GM19452 (cell line): ENCODE measurements at regions not wholly inside any gene's neighbourhood (a gene's known extent, or its start where the extent isn't known, plus 50 kb on each side); places are given as distances from the start of the nearest gene placed in this dataset.

ENCODE experiments used
- ATAC-seq: cut with Tn5 transposase; IDR thresholded peaks from one replicate; pipeline ENCODE4 v1.9.1; 2021; ENCODE audit not compliant: unreplicated experiment

DNA sequence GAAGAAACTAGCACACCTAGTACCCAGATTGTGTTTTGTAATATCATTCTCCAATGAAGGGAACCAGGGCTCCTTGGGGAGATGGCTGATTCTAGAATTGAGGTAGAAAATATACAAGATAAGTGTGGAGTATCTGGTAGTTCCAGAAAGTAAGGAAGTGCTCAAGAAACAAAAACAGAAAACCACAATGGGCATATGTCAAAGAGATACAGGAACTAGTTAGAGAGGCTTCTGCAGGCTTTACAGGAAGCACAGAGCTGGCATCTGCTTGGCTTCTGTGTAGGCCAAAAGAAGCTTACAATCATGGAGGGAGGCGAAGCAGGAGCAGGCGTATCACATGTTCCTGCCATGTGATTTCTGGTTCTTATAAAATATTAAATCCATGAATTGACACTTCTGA lies 105.7 kb upstream of the TMEM161B start:
- ATAC-seq = no peak

DNA sequence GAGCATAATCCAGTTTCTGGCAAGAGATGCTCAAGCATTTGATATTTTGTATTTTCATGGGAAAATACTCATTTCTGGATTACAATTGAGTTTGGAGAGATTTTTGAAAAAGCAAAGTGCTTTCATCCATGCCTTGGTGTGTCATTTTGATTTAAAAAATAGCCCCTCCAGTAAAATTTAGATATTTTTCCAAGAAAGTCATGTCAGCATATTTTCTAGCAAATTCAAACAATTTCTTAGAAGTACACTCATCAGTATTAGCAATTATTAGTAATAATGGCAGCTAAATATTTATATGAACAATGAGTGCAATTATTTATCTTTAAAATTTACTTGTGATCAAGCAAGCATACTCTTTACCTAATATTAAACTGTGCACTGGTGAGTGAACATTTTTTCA lies 102.2 kb upstream of the TMEM161B start:
- no peak for ATAC-seq

DNA sequence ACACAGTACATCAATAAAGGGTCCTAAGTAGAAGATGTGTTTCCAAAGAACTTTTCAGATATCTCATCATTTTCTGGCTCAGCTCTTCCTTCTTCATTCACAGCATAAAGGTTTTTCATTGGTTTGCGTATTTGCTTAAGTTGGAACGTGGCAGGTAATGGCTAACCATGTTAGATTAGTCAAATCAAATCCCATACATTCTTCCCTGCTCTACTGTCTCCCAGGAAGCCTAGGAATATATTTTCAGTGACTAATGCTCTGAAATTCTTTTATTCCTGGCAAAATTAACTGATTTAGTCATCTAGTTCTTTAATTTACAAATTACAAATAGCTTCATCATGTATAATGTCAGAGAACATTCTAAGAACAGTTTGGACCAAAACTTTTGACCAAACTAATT lies 99.6 kb upstream of the TMEM161B start:
- ATAC-seq = no peak

DNA sequence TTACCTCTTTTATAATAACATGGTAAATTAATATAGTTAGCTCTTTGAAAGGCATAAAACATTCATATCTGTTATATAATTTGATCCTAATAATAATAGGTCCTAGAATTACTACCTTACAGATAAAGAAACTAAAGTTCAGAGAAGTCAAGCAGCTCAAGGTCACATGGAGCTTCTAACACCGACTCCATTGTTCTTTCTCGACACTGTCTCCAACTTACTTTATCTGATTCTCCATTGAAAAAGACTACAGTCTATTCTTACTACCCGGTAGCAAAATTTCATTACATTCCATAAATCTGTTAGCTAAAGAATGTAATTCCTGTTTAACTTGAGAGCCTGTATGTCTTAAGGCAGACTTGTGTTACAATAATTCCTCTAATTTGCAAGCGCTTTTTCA lies 96.3 kb upstream of the TMEM161B start:
- ATAC-seq = no peak

DNA sequence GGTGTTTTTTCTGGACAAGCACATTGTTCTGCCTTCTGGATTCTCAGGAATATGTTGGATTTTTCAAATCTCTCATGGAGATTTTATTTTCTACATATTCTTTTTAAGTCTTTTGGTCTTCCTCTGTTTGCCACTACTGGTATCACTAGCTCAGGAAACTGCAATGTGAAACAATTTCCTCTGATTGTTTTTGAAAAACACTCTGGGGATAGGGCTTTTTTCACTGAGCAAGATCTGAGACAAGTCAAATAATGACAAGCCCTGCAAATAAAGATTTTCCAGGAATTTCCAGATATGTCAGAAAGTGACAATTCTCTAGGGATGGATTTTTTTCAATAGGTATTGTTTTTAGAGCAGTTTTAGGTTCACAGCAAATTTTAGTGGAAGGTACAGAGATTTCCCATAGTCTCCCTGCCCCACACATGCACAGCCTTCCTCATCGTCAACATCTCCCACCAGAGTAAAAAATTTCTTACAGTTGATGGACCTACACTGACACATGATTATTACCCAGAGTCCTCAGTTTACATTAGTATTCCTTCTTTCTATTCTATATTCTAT lies 86.9 kb upstream of the TMEM161B start:
- no peak for ATAC-seq

DNA sequence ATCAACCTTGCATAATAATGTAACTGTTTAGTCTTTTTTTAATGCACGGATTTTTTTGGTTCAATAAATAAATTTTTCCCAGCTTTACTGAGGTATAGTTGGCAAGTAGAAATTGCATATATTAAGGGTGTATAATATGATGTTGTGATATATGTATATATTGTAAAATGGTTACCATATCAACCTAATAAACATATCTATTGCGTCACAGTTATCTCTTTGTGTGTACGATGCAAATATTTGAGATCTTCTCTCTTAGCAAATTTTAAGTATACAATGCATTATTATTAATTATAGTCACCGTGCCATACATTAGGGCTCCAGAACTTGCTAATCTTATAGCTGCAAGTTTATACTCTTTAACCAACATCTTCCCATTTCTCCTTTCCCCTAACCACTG lies 57.2 kb upstream of the TMEM161B start:
- ATAC-seq = no peak

DNA sequence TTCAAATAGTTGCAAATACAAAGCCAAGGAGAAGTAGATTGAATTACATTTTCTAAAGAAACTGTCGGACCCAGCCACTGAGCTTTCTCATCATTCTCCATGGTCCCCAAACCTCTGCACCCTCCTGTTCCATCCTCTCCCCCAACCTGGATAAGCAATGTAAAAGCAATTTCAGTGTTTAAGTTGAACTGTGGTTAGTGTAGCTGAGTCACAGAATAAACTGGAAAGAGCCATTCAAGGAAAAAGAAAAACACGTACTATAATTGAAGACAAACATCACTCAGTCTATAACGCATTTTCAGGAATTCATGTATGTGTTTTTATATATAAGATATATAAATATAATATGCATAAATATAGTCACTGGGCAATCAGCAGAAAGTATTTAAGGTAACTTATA lies 54.1 kb upstream of the TMEM161B start:
- no peak for ATAC-seq
